ENCODE measurements at regions not wholly inside any gene's neighbourhood (a gene's known extent, or its start where the extent isn't known, plus 50 kb on each side); places are given as distances from the start of the nearest gene placed in this dataset.

DNA sequence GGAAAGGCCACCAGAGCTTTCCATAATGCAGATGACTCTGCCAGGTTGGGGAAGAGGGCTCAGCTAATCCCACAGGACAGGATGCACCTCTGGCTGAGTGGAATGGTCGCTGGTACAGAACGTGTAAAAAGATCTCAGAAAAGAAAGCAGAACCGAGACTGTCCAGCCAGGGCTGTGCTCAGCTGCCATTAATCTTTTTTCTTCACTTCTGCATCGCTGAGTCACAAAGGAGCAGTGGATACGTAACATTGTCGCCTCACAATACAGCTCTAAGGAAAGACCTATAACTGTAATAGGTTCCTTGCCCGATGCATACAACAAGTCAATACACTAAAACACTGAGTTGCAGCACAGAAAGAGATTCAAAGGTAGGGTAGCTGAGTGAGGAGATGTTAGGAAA is 354.2 kb downstream of the EN1 start:
- TF ChIP-seq POLR2AphosphoS5 (IDR thresholded peaks at IDR 0.05), result no peak
- TF ChIP-seq CTCF (IDR thresholded peaks at IDR 0.05), result no peak
- TF ChIP-seq POLR2A (IDR thresholded peaks at IDR 0.05; ENCODE audit: low read depth), result no peak

Data from esophagus muscularis mucosa (tissue), 3 donors.